HG03521 (cell line): ENCODE measurements at regions not wholly inside any gene's neighbourhood (a gene's known extent, or its start where the extent isn't known, plus 50 kb on each side); places are given as distances from the start of the nearest gene placed in this dataset.
"Not testable (repeated sequence)": the region's sequence is repeated elsewhere in the genome, so short reads cannot be mapped to it uniquely, and the experiment has no call there.

ENCODE experiments used
- ATAC-seq: cut with Tn5 transposase; IDR thresholded peaks from one replicate; pipeline ENCODE4 v1.9.1; 2021; ENCODE audit warnings: mild to moderate bottlenecking, moderate library complexity; ENCODE audit not compliant: unreplicated experiment

GRCh38 chr6:21874372-21874771 is 280.8 kb downstream of the SOX4 start:
- ATAC-seq = no peak

DNA sequence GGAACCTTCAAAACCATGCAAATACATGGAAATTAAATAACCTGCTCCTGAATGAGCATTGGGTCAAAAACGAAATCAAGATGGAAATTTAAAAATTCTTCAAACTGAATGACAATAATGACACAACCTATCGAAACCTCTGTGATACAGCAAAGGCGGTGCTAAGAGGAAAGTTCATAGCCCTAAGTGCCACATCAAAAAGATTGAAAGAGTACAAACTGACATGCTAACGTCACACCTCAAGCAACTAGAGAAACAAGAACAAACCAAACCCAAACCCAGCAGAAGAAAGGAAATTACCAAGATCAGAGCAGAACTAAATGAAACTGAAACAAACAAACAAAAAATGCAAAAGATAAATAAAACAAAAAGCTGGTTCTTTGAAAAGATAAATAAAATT is 283.5 kb downstream of the SOX4 start:
- ATAC-seq = not testable (repeated sequence)

GRCh38 chr6:21880249-21880648 is 286.7 kb downstream of the SOX4 start:
- ATAC-seq = not testable (repeated sequence)

DNA sequence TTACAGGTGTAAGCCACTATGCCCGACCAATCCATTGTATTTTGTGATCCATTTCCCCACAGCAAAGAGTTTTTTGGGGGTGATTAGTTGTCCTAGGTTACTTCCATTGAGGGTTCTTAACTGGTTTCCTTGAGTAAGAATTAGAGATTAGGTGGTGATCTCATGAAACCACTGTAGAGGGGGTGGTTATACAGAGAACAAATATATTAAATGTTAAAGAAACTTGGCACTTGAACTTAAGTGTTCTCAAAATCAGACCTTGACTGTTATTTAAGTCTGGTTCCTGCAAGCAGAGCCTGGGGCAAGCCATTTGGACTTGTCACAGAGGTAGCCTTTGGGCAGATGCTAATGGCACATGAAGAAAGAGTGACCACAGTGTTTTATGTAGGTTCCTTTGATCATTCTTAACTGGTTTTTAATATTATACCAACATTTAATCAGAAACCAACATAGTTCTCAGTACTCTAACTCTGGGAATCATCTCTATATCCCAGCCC is 288.5 kb downstream of the SOX4 start:
- no peak for ATAC-seq

- ATAC-seq = no peak
These were observed 290.2 kb downstream of the SOX4 start for GRCh38 chr6:21883595-21884328.

DNA sequence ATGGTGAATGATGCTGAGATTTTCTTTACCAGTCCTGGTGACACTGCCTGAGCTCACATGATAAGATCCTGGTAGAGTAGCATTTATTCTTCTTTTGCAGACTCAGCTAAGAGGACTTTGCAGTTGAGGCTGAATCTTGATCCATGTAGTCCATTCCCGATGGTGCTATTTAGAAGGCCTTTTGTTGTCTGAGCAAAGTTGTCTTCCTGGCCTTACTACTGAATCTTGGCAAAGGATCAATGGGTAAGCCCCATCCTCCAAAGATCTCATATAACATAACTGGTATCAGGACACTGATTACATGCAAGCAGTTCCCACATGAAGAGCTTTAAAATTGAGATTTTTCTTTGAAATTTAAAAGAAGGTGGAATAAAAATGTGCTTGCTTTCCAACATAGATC is 291.6 kb downstream of the SOX4 start:
- ATAC-seq = no peak

- no peak for ATAC-seq
These were observed 292.1 kb downstream of the SOX4 start for GRCh38 chr6:21885532-21886114.

DNA sequence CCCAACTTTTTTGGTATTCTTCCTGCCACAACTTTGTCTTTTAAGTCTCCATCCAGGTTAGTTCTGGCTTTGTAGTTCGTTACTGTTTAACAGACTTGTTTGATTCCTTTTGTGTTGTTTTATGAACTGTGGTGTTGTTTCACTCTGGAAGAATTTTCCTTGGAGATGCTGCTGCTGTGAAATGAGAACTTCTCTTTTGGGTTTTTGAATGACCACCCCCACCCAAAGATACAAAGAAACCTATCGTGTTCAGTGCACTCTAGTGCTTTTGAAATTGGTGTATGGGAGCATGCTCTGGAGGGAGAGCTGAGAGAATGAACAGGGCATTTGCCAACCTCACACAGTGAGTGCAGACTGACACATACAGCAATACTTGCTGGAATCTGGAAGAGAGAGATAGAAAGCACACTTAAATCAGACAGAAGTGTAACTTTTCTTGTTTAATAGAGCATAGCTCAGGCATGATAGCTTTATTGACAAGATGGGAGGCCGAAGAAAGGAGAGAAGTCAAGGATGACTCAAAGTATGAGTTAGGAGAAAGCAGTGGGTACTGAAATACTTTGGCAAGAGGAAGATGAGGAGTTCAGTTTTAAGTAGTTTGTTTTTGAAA is 293.1 kb downstream of the SOX4 start:
- ATAC-seq = no peak

DNA sequence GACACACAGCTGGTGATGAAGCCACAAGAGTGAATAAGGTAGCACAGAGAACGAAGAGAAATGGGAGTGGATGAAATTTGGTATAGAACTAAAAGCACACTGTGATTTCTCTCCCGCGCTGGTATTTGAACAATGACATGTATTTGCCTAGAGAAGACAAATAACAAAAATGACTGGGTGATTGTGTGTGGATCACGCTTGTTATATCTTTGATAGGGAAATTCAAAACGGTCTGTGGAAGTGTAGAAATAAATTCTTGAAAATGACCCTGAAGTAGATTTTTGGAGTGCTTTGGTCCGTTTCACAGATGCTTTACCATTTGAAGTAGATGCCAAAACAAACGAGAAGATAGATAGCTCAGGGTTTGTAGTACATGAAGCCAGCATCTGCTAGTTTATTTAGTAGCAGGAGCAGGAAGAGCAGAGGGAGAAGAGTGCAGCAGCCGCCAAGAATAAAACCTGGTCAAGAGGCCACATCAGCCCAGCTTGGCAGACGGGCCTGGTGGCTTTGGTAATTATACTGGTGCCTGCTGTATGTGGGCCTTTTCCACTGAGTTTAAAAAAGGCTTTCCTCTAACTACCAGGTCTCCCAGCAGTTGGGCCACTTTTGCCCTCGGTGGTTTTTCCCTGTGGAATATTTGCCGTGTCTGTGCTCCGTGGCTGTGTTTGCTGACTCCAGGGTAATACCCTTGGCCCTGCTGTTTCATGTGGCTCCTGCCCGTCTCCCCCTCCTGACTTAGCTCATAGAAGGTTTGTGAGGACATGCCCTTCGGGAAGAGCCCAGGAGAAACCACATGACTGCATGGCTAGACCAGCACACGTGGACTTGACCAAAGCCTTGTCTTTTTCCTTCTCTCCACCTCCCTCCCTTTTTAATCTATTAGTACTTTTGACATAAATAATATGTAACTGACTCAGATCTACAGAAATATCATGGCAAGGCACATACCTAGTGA is 294.0 kb downstream of the SOX4 start:
- no peak for ATAC-seq

GRCh38 chr6:21891080-21891479 is 297.5 kb downstream of the SOX4 start:
- ATAC-seq = no peak

GRCh38 chr6:21893793-21894192 is 300.2 kb downstream of the SOX4 start:
- no peak for ATAC-seq

DNA sequence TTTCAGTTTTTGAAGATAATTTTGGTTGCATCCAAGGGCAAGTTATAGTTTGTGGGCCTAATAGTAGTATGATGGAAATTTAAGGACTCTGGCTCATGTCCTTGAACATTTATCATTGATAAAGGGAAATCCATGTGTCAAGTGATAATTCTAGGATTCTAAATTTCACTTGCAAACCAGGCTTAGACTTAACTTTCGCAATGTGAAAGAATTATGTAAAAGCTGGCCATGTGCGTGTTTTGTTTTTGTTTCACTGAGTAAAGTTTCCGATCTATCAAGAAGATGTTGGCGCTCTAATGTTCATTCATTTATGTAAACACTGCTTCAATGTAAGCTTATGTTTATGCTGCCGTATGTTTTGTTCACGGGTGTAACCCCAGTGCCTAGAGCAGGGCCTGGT is 302.0 kb downstream of the SOX4 start:
- ATAC-seq = no peak

DNA sequence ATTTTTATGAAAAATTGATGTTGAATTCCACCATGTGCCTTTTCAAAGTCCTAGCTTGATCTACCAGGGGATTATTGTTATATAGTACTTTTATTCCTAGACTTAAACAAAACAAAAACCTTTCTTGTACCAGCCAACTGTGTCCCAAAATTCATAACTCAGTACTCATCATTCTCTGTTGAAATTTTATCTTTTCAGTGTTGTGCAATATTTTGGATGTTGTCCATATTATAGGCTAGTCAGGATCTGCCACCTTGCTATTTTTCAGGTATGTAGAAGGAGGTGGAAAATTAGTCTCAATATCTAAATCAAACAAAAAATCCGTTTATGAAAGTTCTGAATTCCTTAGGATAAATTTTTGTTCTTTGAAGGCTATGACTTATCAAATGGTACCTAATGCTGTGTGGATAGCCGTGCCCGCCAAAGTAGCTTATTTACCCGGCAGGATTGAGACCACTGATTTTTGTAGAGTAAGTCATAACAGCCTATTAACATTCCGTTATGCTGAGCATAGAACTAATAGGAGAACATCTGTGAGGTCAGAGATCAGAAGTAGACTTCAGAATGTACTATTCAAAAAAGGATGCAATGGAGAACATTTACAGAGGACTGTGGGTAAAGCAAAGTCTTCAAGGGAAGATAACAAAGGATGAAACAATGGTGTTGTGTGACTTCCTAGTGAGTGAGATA is 304.7 kb downstream of the SOX4 start:
- ATAC-seq = no peak

DNA sequence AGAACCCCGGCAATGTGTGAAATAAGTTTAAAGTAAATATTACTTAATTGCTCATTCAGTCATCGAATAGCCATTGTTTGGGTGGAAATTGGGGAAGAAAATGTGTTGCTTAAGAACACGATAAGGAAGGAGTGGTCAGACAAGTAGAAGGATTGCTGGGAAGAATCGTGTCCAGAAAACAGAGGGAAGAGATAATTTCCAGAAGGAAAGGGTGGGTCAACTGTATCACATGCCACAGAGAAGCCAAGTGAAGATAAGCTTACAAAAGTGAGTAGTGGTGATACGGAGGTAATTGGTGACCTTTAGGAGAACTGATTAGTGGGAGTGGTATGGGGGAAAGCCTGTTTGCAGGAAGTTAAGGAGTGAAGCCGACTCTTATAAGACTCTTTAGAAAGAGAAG is 306.2 kb downstream of the SOX4 start:
- no peak for ATAC-seq

GRCh38 chr6:21900730-21901129 is 307.2 kb downstream of the SOX4 start:
- ATAC-seq = no peak

- no peak for ATAC-seq
These were observed 309.1 kb downstream of the SOX4 start for GRCh38 chr6:21902628-21903169.

GRCh38 chr6:21905531-21905930 is 312.0 kb downstream of the SOX4 start:
- no peak for ATAC-seq

- ATAC-seq = no peak
These were observed 313.3 kb downstream of the SOX4 start for GRCh38 chr6:21906826-21907225.

DNA sequence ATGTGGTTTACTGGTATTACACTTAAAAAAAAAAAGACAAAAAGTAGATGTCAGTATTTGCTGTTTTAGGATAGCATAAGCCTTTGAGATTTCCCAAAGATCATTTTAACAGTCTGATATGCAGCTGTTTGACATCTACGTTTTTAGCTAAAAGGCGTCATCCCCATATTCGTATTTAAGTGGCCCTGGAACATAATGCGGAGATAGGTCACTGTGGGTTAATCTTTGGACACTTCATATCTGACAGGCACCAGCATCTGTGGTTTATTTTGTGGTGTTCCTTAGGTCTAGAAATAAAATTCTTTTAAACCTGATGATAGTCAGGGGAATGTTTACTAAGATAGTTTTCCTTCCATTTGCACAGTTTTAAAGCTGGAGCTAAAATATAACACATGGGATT is 313.7 kb downstream of the SOX4 start:
- ATAC-seq = no peak

DNA sequence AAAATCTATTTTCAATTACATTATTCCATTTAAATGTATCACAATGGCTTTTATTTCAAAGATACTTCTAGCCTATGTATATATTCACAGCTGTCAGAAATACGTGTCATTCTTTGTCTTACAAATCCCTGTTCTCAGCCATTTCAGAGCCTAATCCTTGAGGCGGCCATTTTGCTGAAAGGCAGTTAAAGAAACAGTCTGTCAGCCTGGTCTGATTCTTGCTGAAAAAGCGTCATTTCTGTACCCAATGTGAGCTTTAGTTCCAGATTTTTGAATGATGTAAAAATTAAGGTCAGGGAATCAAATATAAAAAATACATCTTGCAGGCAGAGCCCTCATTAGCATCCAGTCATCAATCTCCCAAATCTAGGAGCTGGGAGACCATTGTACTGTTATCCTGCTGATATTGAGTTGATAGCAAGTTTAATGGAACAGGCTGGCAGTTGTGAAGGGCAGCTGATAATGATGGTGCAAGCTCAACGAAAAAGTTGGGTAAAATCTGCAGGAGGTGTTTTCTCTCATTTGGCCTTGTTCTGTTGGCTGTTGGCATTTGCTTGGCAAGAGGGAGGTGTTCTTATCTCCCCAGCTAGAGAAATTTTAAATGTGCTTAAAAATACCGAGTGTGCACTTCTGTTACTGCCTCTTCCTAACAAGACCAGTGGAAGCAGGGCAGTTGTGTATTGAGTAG is 314.8 kb downstream of the SOX4 start:
- ATAC-seq = no peak
